ENCODE measurements at regions not wholly inside any gene's neighbourhood (a gene's known extent, or its start where the extent isn't known, plus 50 kb on each side); places are given as distances from the start of the nearest gene placed in this dataset.

DNA sequence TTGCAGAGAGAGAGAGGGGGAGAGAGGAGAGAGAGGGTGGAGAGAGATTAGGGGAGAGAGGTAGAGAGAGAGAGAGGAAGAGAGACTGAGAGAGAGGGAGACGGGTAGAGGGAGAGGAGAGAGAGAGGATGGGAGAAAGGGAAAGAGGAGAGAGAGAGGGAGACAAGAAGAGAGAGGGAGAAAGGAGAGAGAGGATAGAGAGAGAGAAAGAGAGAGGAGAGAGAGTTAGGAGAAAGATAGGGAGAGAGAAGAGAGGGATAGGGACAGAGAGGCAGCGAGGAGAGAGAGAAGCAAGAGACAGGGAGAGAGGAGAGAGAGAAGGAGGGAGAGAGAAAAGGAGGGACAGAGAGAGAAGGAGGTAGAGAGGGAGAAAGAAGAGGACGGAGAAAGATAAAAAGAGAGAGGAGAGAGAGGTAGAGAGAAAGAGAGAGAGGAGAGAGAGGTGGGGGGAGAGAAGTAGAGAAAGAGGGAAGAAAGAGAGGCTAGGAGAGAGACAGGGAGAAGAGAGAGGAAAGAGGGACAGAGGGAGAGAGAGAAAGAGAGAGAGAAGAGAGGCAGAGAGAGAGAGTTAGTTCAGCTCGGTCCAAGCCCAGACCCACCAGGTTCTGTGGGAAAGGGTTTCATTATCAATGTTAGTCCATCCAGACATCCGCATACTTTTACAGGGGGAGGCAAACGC is 399.3 kb downstream of the ZSWIM6 start:
- TF ChIP-seq, protein P1, sequence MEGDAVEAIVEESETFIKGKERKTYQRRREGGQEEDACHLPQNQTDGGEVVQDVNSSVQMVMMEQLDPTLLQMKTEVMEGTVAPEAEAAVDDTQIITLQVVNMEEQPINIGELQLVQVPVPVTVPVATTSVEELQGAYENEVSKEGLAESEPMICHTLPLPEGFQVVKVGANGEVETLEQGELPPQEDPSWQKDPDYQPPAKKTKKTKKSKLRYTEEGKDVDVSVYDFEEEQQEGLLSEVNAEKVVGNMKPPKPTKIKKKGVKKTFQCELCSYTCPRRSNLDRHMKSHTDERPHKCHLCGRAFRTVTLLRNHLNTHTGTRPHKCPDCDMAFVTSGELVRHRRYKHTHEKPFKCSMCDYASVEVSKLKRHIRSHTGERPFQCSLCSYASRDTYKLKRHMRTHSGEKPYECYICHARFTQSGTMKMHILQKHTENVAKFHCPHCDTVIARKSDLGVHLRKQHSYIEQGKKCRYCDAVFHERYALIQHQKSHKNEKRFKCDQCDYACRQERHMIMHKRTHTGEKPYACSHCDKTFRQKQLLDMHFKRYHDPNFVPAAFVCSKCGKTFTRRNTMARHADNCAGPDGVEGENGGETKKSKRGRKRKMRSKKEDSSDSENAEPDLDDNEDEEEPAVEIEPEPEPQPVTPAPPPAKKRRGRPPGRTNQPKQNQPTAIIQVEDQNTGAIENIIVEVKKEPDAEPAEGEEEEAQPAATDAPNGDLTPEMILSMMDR (IDR thresholded peaks at IDR 0.05; ENCODE audit: low read depth, low read length) = no peak
- no peak for TF ChIP-seq POLR2A (IDR thresholded peaks at IDR 0.05; ENCODE audit: extremely low read depth, insufficient read length)
- no peak for TF ChIP-seq MYC (IDR thresholded peaks at IDR 0.05; ENCODE audit: low read depth, low read length)
- TF ChIP-seq, protein P2, sequence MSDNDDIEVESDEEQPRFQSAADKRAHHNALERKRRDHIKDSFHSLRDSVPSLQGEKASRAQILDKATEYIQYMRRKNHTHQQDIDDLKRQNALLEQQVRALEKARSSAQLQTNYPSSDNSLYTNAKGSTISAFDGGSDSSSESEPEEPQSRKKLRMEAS (IDR thresholded peaks at IDR 0.05; ENCODE audit: low read depth, low read length) = no peak

Data from NB4 (cell line).